Calu3 (cell line): ENCODE measurements at regions not wholly inside any gene's neighbourhood (a gene's known extent, or its start where the extent isn't known, plus 50 kb on each side); places are given as distances from the start of the nearest gene placed in this dataset.

Experiments
- BruUV-seq: library from RNA; stranded (reverse); fragments of 400-500 nt; replicated peaks from 2 replicates; lab custom pipeline; 2021; lab: Mats Ljungman, UMichigan
- CTCF ChIA-PET: fragments of 300-600 bp; sonication (Branson Sonifier 250); formaldehyde crosslinking; loops from one replicate; lab custom pipeline; 2022; ENCODE audit warnings: antibody characterized with exemption; lab: Charles Lee
- DNase-seq: peaks from one replicate; pipeline ENCODE4 v3.0.0; 2022
- H3K27ac Mint-ChIP-seq: one replicate; pipeline ENCODE4 v1.8.0; 2022; ENCODE audit warnings: mixed read lengths; ENCODE audit not compliant: unreplicated experiment
- H3K27me3 Mint-ChIP-seq: one replicate; pipeline ENCODE4 v1.8.0; 2022; ENCODE audit warnings: mixed read lengths; ENCODE audit not compliant: unreplicated experiment
- H3K36me3 Mint-ChIP-seq: one replicate; pipeline ENCODE4 v1.8.0; 2022; ENCODE audit warnings: mild to moderate bottlenecking, moderate library complexity, mixed read lengths; ENCODE audit not compliant: insufficient read depth, unreplicated experiment
- H3K4me1 Mint-ChIP-seq: one replicate; pipeline ENCODE4 v1.8.0; 2022; ENCODE audit warnings: mild to moderate bottlenecking, low read depth, mixed read lengths; ENCODE audit not compliant: unreplicated experiment
- H3K4me3 Mint-ChIP-seq: one replicate; pipeline ENCODE4 v1.8.0; 2022; ENCODE audit warnings: mild to moderate bottlenecking, low read depth, moderate library complexity, mixed read lengths; ENCODE audit not compliant: unreplicated experiment
- H3K9me3 Mint-ChIP-seq: one replicate; pipeline ENCODE4 v1.8.0; 2022; ENCODE audit warnings: low read depth, mixed read lengths; ENCODE audit not compliant: unreplicated experiment
- CTCF ChIP-seq: fragments of 200-600 bp; IDR thresholded peaks from one replicate; pipeline ENCODE4 v1.8.0; 2022; ENCODE audit warnings: antibody characterized with exemption; ENCODE audit not compliant: unreplicated experiment
- intact Hi-C: fragments of 100-400 bp; cut with micrococcal nuclease; formaldehyde crosslinking; loops from one replicate; pipeline ENCODE4 v1.10.0; 2022; ENCODE audit not compliant: unreplicated experiment

- Mint-ChIP-seq H3K9me3 (peaks cover 4% of the 10 kb centered on the region), H3K4me1 (no peaks in the 10 kb centered on the region), H3K27ac (no peak overlapping the region), H3K4me3 (no peak overlapping the region), H3K27me3 (no peaks in the 10 kb centered on the region), H3K36me3 (no peaks in the 10 kb centered on the region)
- CTCF ChIA-PET, result no interaction called here
- intact Hi-C loops, result no loop called here
- no peak for DNase-seq
- TF ChIP-seq CTCF, result no peak
- BruUV-seq, result no TSS peak
Measured at GRCh38 chr7:37557571-37558209, 109.0 kb upstream of the ELMO1 start.

- no peak overlapping the region for H3K4me3 Mint-ChIP-seq
- no peaks in the 10 kb centered on the region for H3K27me3 Mint-ChIP-seq
- peaks cover 4% of the 10 kb centered on the region for H3K9me3 Mint-ChIP-seq
- BruUV-seq, result no TSS peak
- no peak overlapping the region for H3K27ac Mint-ChIP-seq
- DNase-seq, result no peak
- no peaks in the 10 kb centered on the region for H3K36me3 Mint-ChIP-seq
- intact Hi-C loops, result no loop called here
- no peak for TF ChIP-seq CTCF
- CTCF ChIA-PET, result no interaction called here
- H3K4me1 Mint-ChIP-seq, result no peaks in the 10 kb centered on the region
Measured at GRCh38 chr7:37558320-37559096, 109.8 kb upstream of the ELMO1 start.

GRCh38 chr7:37570145-37570544 is 113.4 kb upstream of the GPR141 start:
- no peak overlapping the region for H3K27ac Mint-ChIP-seq
- no peaks in the 10 kb centered on the region for H3K4me1 Mint-ChIP-seq
- no peak for TF ChIP-seq CTCF
- peaks cover 9% of the 10 kb centered on the region for H3K9me3 Mint-ChIP-seq
- DNase-seq, result no peak
- CTCF ChIA-PET, result interaction anchor here (0.6 kb wide), 1 partner anchor 761 kb away, joined by 4 read pairs; no protein-coding TSS in a partner anchor
- intact Hi-C loops, result no loop called here
- H3K4me3 Mint-ChIP-seq, result no peak overlapping the region
- no peaks in the 10 kb centered on the region for H3K36me3 Mint-ChIP-seq
- no TSS peak for BruUV-seq
- no peaks in the 10 kb centered on the region for H3K27me3 Mint-ChIP-seq

- no peaks in the 10 kb centered on the region for H3K36me3 Mint-ChIP-seq
- no peaks in the 10 kb centered on the region for H3K27me3 Mint-ChIP-seq
- H3K4me3 Mint-ChIP-seq, result no peak overlapping the region
- DNase-seq, result no peak
- TF ChIP-seq CTCF, result no peak
- CTCF ChIA-PET, result no interaction called here
- BruUV-seq, result no TSS peak
- peaks cover 6% of the 10 kb centered on the region for H3K9me3 Mint-ChIP-seq
- no peaks in the 10 kb centered on the region for H3K4me1 Mint-ChIP-seq
- intact Hi-C loops, result no loop called here
- H3K27ac Mint-ChIP-seq, result no peak overlapping the region
Measured at GRCh38 chr7:37571806-37572205, 111.8 kb upstream of the GPR141 start.
